Epithelial cell of esophagus (primary cell): ENCODE measurements at regions not wholly inside any gene's neighbourhood (a gene's known extent, or its start where the extent isn't known, plus 50 kb on each side); places are given as distances from the start of the nearest gene placed in this dataset.
A peak's percentile ranks its signal among the peaks of the same experiment; 100 is the strongest.

Source experiments
- DNase-seq: peaks from one replicate; pipeline ENCODE4 v3.0.0; 2010; ENCODE audit warnings: low read depth
- H3K4me3 ChIP-seq: 2 replicates; pipeline ENCODE4 v1.5.1; 2011; ENCODE audit warnings: mild to moderate bottlenecking, low read length, control low read depth
- TF ChIP-seq, protein P1 (sequence below): IDR thresholded peaks from 2 replicates; pipeline ENCODE4 v1.5.1; 2011; ENCODE audit warnings: low read depth, mild to moderate bottlenecking, low read length, control low read depth, inconsistent platforms; ENCODE audit not compliant: insufficient read depth; ENCODE audit errors: missing control alignments

DNA sequence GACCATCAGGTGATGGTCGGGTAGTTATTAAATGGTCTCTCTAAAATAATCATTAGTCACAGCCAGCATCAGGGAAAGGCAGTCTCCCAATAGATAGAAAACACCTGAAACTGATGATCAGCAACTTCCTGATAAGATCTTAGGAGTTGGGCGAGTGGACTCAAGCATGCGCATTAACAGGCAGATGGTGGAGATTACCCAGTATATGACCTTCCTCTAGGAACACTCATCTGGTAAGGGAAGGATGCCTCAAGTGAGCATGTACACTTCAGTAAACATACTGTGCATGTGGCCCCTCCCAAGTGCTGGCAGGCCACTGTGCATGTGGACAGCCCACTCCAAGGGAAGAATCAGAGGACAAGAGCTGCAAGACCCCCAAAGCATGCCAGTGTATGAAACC is 105.9 kb downstream of the ABCC12 start:
- TF ChIP-seq, protein P1, sequence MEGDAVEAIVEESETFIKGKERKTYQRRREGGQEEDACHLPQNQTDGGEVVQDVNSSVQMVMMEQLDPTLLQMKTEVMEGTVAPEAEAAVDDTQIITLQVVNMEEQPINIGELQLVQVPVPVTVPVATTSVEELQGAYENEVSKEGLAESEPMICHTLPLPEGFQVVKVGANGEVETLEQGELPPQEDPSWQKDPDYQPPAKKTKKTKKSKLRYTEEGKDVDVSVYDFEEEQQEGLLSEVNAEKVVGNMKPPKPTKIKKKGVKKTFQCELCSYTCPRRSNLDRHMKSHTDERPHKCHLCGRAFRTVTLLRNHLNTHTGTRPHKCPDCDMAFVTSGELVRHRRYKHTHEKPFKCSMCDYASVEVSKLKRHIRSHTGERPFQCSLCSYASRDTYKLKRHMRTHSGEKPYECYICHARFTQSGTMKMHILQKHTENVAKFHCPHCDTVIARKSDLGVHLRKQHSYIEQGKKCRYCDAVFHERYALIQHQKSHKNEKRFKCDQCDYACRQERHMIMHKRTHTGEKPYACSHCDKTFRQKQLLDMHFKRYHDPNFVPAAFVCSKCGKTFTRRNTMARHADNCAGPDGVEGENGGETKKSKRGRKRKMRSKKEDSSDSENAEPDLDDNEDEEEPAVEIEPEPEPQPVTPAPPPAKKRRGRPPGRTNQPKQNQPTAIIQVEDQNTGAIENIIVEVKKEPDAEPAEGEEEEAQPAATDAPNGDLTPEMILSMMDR: no peak
- H3K4me3 ChIP-seq: no peak overlapping the region
- DNase-seq: no peak

DNA sequence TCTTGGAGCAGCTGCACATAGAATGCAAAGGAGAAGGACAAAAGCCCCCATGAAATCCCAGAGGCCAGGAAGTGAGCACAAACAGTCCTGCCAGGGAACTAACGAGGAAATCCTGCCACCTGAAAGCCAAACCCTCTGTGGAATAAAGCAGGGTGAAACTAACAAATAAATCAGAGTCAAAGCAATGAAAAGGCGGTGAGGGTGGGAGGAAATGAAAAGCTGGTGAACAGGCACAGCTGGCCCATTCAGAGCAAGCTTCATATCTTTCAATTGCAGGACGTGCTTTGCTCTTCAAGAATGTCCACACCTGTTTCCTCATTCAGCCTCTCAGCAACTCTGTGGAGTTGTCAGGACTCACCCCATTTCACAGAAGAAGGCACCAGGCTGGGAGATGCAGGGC is 108.1 kb downstream of the ABCC12 start:
- H3K4me3 ChIP-seq: no peak overlapping the region
- DNase-seq: no peak
- TF ChIP-seq, protein P1: no peak

DNA sequence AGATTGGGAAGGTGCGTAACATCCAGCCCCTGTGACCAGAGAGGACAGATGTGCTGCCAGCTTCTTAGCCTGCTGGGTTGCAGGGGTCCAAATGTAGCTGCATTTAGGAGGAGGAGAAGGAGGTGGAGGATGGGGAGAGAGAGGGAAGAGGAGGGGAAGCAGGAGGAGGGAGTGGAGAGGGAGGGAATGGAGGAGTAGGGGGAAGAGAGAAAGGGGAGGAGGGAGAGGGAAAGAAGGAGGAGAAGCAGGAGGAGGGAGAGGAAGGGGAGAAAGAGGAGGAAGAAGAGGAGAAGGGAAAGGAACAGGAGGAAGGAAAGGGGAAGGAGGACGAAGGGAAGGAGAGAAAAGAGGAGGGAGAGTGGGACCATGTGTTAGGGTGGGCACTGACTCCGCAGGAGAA is 108.6 kb downstream of the ABCC12 start:
- no peak for DNase-seq
- TF ChIP-seq, protein P1: no peak
- H3K4me3 ChIP-seq: no peak overlapping the region

DNA sequence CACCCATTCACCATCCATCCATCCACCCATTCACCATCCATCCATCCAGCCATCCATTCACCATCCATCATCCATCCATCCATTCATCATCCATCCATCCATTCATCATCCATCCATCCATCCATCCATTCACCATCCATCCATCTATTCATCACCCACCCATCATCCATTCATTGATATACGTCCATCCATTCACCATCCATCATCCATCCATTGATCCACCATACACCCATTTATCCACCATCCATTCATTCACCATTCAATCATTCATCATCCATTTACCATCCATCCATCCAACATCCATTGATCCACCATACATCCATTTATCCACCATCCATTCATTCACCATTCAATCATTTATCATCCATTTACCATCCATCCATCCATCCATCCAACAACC is 111.7 kb downstream of the ABCC12 start:
- no peak for DNase-seq
- H3K4me3 ChIP-seq: no peak overlapping the region
- TF ChIP-seq, protein P1: no peak

DNA sequence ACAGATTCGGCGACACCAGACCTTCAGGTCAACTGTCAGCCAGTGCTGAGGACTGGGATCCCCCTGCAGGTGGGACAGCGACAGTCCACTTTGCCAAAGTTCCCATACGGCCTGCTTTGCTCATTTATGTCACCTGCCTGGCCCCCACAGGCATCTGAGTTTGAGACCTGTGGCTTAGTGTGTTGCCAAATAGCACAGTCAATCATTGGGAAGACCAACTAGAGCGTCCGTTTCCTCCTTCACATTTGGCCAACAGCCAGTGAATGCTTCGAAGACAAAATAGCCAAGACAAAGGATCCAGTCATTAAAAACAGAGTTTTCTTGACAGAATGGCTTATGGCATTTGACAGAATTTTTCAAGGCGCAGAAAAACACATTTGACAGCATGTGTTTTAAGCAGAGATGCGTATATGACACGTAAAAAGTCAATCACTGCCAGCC is 113.8 kb downstream of the ABCC12 start:
- peak; percentile 10 for DNase-seq
- TF ChIP-seq, protein P1: peak; percentile 26
- H3K4me3 ChIP-seq: no peak overlapping the region

DNA sequence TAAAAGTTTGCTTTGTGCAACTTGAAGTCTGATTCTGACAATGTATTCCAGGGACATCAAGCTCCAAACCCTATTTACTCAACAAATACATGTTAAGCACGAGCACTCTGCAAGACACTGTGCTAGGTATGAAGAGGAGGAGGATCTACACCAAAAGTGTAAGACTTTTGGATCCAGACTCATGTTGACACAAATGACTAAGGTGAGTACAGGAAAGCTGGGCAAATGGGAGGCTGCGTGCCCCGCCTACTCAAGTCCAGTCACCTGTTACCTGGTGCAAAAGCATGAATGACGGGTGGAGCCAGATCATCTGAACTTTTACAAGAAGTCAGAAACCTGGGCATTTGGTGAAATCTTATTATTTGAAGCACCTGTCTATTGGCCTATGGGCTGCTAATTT is 120.7 kb downstream of the ABCC12 start:
- DNase-seq: peak; percentile 66
- TF ChIP-seq, protein P1: no peak
- no peak overlapping the region for H3K4me3 ChIP-seq

DNA sequence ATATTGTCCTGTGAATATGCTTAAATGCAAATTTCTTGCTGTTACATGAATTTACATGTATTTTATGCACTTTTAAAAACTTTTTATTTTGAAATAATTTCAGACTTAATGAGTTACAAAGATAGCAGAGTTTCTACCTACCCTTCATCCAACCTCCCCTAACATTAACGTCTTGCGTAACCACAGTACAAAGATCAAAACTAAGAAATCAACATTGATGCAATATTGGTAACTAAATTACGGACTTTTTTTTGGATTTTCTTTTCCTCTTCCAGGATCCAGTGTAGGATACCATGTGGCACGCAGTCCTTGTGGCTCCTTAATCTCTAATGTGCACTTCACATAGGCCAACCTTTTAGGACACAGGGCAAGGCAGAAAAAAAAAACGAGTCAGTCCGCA is 124.9 kb downstream of the ABCC12 start:
- TF ChIP-seq, protein P1: no peak
- no peak overlapping the region for H3K4me3 ChIP-seq
- DNase-seq: no peak
